GM20000 (cell line): ENCODE measurements at regions not wholly inside any gene's neighbourhood (a gene's known extent, or its start where the extent isn't known, plus 50 kb on each side); places are given as distances from the start of the nearest gene placed in this dataset.

Experiments
- DNase-seq: peaks from one replicate; pipeline ENCODE4 v3.0.0; 2012; ENCODE audit warnings: low spot score
- TF ChIP-seq, protein P1 (sequence below): IDR thresholded peaks from 2 replicates; pipeline ENCODE4 v1.5.1; 2012; ENCODE audit warnings: mild to moderate bottlenecking, control low read depth; ENCODE audit errors: extremely low read depth, missing control alignments

DNA sequence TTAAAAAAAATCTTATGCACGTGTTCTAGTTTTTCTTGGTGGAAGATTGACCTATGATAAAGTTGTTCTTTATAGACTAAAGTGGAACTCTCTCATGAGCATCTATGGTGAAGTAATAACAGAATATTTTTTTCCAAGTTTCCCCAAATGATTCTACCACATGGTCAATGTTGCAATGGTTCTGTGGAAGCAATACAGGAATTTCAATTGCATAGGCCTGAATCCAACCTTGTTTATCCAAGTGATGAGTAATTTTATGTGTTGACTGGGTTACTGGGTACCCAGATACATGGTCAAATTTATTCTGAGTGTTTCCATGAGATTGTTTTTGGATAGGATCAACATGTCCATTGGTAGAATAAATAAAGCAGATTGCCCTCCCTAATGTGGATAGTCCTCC lies 581.5 kb downstream of the MMUT start:
- DNase-seq = no peak
- TF ChIP-seq, protein P1, sequence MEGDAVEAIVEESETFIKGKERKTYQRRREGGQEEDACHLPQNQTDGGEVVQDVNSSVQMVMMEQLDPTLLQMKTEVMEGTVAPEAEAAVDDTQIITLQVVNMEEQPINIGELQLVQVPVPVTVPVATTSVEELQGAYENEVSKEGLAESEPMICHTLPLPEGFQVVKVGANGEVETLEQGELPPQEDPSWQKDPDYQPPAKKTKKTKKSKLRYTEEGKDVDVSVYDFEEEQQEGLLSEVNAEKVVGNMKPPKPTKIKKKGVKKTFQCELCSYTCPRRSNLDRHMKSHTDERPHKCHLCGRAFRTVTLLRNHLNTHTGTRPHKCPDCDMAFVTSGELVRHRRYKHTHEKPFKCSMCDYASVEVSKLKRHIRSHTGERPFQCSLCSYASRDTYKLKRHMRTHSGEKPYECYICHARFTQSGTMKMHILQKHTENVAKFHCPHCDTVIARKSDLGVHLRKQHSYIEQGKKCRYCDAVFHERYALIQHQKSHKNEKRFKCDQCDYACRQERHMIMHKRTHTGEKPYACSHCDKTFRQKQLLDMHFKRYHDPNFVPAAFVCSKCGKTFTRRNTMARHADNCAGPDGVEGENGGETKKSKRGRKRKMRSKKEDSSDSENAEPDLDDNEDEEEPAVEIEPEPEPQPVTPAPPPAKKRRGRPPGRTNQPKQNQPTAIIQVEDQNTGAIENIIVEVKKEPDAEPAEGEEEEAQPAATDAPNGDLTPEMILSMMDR = no peak

DNA sequence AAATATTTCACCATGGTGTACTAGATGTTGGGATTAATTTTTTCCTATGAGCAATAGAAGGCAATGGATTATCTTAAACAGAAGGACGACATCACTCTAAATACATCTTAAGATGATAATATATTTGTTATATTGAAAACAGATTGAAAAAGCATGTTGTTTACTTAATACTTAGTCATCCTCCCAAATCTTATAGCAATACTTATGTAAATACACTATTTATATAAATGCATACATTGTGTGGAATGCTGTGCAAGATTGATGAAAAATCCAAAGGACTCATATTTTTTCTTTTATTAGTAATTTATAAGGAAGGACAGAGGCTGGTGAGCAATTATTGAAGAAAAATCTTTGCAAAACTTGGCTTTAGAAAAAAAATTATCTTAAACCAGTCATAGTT lies 593.5 kb downstream of the MMUT start:
- TF ChIP-seq, protein P1 = no peak
- no peak for DNase-seq

DNA sequence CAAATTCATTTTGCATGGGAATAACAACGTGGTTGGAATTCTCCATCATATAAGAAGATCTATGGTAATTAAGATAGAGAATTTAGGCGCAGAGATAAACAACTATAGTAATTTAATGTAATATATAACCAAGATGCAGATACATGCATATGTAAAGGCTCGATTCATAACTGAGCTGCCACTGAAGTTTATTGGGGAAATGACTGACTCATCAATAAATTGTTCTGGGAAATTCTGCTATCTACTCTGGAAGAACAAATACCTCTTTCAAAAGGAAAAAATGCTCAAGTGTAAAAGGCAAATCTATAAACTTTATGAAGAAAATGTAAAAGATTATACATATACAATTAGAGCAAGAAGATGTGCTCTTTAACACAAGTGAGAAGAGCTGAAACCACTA lies 596.4 kb downstream of the MMUT start:
- DNase-seq = no peak
- TF ChIP-seq, protein P1 = no peak

DNA sequence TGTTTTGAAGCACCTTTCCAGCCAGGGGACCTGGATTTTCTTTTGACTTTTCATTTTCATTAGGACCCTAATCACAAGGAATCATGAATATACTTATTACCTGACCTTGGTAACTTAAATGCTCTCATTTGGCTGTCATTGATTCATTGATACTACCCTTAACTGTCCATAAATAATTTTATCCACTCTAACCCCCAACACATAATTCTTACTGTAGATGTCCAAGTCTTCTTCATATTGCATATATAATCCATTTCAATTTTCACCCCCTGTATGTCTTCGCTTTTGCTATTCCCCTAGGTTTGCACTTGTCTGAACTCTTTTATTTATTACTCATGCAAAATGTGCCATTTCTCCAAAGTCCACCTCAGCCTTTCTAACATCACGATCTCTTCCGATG lies 602.9 kb downstream of the MMUT start:
- TF ChIP-seq, protein P1 = no peak

DNA sequence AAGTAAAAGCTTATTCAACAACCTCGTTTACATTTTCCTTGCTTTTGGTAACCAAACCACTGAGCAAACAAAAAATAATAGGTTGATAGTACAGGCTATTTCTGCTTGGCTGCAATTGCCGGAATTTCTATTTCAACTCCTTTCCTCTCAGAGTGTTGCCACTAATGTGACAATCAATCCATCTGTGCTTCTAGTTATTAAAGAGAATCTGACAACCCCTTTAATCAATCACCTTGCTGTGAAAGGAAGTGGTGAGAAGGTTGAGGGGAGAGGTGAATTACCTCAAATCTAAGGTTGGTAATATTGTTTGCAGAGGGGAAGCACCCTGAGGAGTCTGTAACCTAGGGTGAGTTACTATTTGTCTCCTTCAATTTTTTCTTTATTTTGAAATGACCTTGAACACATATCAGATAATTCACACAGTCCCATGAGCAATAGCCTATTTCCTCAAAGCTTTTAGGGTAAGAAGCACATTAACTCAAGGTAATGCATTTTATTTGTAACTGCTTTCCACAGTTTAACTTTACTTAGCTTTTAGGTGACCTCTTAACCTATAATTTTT lies 603.4 kb downstream of the MMUT start:
- no peak for DNase-seq
- TF ChIP-seq, protein P1 = no peak

More for the DNA sequence above, 602.9 kb downstream of the MMUT start:
- DNase-seq = no peak

DNA sequence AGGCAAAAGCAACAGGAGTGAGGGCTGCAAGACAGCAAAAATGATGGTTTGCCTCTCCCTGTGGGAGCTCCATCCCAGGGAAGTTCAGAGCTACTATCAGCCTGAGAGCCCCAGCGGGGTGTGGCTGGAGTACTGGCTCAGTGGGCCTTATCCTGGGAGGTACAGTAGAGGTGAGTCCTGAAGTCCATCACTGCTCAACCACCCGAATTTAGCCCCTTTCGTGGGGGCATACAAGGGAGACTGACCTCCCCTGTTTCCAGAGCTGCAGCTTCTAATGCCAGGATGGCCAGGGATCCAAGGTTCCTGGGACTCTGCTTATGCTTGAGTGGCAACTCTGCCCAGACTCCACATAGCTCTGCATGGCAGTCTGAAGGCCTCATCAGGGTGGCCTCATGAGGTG lies 617.8 kb downstream of the MMUT start:
- TF ChIP-seq, protein P1 = no peak

DNA sequence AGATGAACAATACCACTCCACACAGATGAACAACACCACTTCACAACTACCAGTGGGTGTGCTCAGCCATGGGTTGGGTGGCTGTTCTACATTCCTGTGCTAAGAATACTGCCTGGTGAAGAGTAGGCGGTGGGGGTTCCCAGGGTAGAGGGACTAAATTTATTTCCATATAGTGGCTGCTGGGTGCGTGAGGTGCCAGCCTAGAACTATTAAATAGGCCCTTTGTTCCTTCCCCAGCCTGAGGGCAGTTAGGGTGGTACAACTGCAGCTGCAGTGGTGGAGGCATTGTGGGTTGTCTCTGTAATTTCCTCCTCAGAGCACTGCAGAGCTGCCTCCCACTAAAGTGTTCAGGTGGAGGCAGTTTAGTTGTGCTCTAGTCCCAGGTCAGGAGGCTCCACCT lies 618.4 kb downstream of the MMUT start:
- DNase-seq = no peak
- TF ChIP-seq, protein P1 = no peak

More for the DNA sequence above, 617.8 kb downstream of the MMUT start:
- DNase-seq = no peak
